Natural killer cell (primary cell): ENCODE measurements at regions not wholly inside any gene's neighbourhood (a gene's known extent, or its start where the extent isn't known, plus 50 kb on each side); places are given as distances from the start of the nearest gene placed in this dataset.

ENCODE experiments used
- ATAC-seq, 3 donors: fragments of 150-1000 bp in 2 of 3; fragments of 200-7000 bp in 1 of 3; cut with Tn5 transposase; 1 replicate in 1 of 3; 2 replicates in 2 of 3; pipeline ENCODE4 v1.10.0; 2021; ENCODE audit warnings: mild to moderate bottlenecking in 2 of 3, moderate library complexity in 2 of 3
- DNase-seq, 2 donors: peaks; one replicate each; pipeline versions ENCODE4 v3.0.0 to v3.0.0-alpha.2; 2013 to 2021; ENCODE audit warnings: mixed read lengths in 1 of 2
- H3K27ac ChIP-seq: one replicate; pipeline ENCODE4 v1.5.1; 2013; ENCODE audit warnings: mild to moderate bottlenecking, low read length
- H3K27me3 ChIP-seq: one replicate; pipeline ENCODE4 v1.6.1; 2013; ENCODE audit warnings: low read length; ENCODE audit not compliant: control insufficient read depth, insufficient read depth
- H3K36me3 ChIP-seq: one replicate; pipeline ENCODE4 v1.6.1; 2013; ENCODE audit warnings: low read length; ENCODE audit not compliant: control insufficient read depth, insufficient read depth
- H3K4me1 ChIP-seq: one replicate; pipeline ENCODE4 v1.6.1; 2013; ENCODE audit warnings: low read length; ENCODE audit not compliant: control insufficient read depth, insufficient read depth
- H3K4me3 ChIP-seq: one replicate; pipeline ENCODE4 v1.5.1; 2013; ENCODE audit warnings: low read length
- H3K9me3 ChIP-seq: one replicate; pipeline ENCODE4 v1.6.1; 2013; ENCODE audit warnings: low read length; ENCODE audit not compliant: control insufficient read depth, insufficient read depth
- H3K27ac Mint-ChIP-seq, 2 donors: one replicate each; pipeline ENCODE4 v1.8.0; 2022; ENCODE audit warnings: mild to moderate bottlenecking in 2 of 2, mixed read lengths in 2 of 2, moderate library complexity in 1 of 2
- H3K27me3 Mint-ChIP-seq, 2 donors: one replicate each; pipeline ENCODE4 v1.8.0; 2022; ENCODE audit warnings: low read depth in 2 of 2, mixed read lengths in 2 of 2
- H3K36me3 Mint-ChIP-seq: one replicate; pipeline ENCODE4 v1.8.0; 2022; ENCODE audit warnings: mixed read lengths
- H3K4me1 Mint-ChIP-seq, 2 donors: one replicate each; pipeline ENCODE4 v1.8.0; 2022; ENCODE audit warnings: mixed read lengths in 2 of 2
- H3K4me3 Mint-ChIP-seq: one replicate; pipeline ENCODE4 v1.8.0; 2022; ENCODE audit warnings: mild to moderate bottlenecking, moderate library complexity, mixed read lengths
- H3K9me3 Mint-ChIP-seq, 2 donors: one replicate each; pipeline ENCODE4 v1.8.0; 2022; ENCODE audit warnings: mixed read lengths in 2 of 2
- CTCF ChIP-seq: fragments of 200-600 bp; IDR thresholded peaks from one replicate; pipeline ENCODE4 v1.8.0; 2022; ENCODE audit warnings: antibody characterized with exemption
- WGBS: methylation state at CpG from one replicate; pipeline ENCODE4 v1.1.7; 2013; ENCODE audit warnings: missing lambda C conversion rate; ENCODE audit not compliant: insufficient coverage; 5-methylcytosine and 5-hydroxymethylcytosine counted together
- intact Hi-C: fragments of 100-400 bp; cut with micrococcal nuclease; formaldehyde crosslinking; loops from one replicate; pipeline ENCODE4 v1.14.2; 2022

- H3K9me3 ChIP-seq = no peaks in the 10 kb centered on the region
- Mint-ChIP-seq H3K4me3 (no peak overlapping the region), H3K27ac (no peak overlapping the region), H3K27me3 (peaks cover 5 to 10% of the 10 kb centered on the region in 2 donors), H3K9me3 (peaks cover 3% of the 10 kb centered on the region in 2 donors), H3K36me3 (no peaks in the 10 kb centered on the region), H3K4me1 (no peaks in the 10 kb centered on the region)
- no peak overlapping the region for H3K4me3 ChIP-seq
- H3K4me1 ChIP-seq = peaks cover 1% of the 10 kb centered on the region
- no peak overlapping the region for H3K27ac ChIP-seq
- intact Hi-C loops = no loop called here
- no peaks in the 10 kb centered on the region for H3K27me3 ChIP-seq
- TF ChIP-seq CTCF = no peak
- no peak for ATAC-seq
- H3K36me3 ChIP-seq = no peaks in the 10 kb centered on the region
- WGBS = 90% methylated on average over 2 of the region's 2 CpGs
- DNase-seq = no peak
Measured at GRCh38 chr1:83698644-83699043, 300.3 kb downstream of the TTLL7 start.

- TF ChIP-seq CTCF = no peak
- Mint-ChIP-seq H3K4me3 (no peak overlapping the region), H3K27me3 (peaks cover 8 to 10% of the 10 kb centered on the region in 2 donors), H3K27ac (no peak overlapping the region), H3K36me3 (no peaks in the 10 kb centered on the region), H3K4me1 (no peaks in the 10 kb centered on the region), H3K9me3 (peaks cover 3% of the 10 kb centered on the region in 2 donors)
- Histone ChIP-seq H3K4me1 (peaks cover 6% of the 10 kb centered on the region), H3K36me3 (no peaks in the 10 kb centered on the region), H3K27me3 (no peaks in the 10 kb centered on the region), H3K4me3 (no peak overlapping the region), H3K27ac (no peak overlapping the region), H3K9me3 (no peaks in the 10 kb centered on the region)
- ATAC-seq (no peak), DNase-seq (no peak)
- intact Hi-C loops = no loop called here
Measured at GRCh38 chr1:83697961-83698360, 301.0 kb downstream of the TTLL7 start.

- Mint-ChIP-seq H3K36me3 (no peaks in the 10 kb centered on the region), H3K27me3 (peaks cover 8 to 10% of the 10 kb centered on the region in 2 donors), H3K4me3 (no peak overlapping the region), H3K4me1 (no peaks in the 10 kb centered on the region), H3K9me3 (peaks cover 3% of the 10 kb centered on the region in 2 donors), H3K27ac (no peak overlapping the region)
- no peak overlapping the region for H3K4me3 ChIP-seq
- 78% methylated on average over 2 of the region's 2 CpGs for WGBS
- H3K36me3 ChIP-seq = no peaks in the 10 kb centered on the region
- H3K27ac ChIP-seq = no peak overlapping the region
- peaks cover 6% of the 10 kb centered on the region for H3K4me1 ChIP-seq
- no peak for DNase-seq
- no peak for ATAC-seq
- H3K27me3 ChIP-seq = no peaks in the 10 kb centered on the region
- intact Hi-C loops = no loop called here
- H3K9me3 ChIP-seq = no peaks in the 10 kb centered on the region
- no peak for TF ChIP-seq CTCF
Measured at GRCh38 chr1:83697220-83697619, 301.7 kb downstream of the TTLL7 start.

- Mint-ChIP-seq H3K27me3 (peaks cover 8 to 10% of the 10 kb centered on the region in 2 donors), H3K4me1 (no peaks in the 10 kb centered on the region), H3K27ac (no peak overlapping the region), H3K36me3 (no peaks in the 10 kb centered on the region), H3K9me3 (peaks cover 5 to 6% of the 10 kb centered on the region in 2 donors), H3K4me3 (no peak overlapping the region)
- DNase-seq (no peak), ATAC-seq (no peak)
- Histone ChIP-seq H3K36me3 (no peaks in the 10 kb centered on the region), H3K4me1 (peaks cover 6% of the 10 kb centered on the region), H3K27me3 (no peaks in the 10 kb centered on the region), H3K9me3 (no peaks in the 10 kb centered on the region), H3K4me3 (no peak overlapping the region), H3K27ac (no peak overlapping the region)
- TF ChIP-seq CTCF = no peak
- intact Hi-C loops = no loop called here
Measured at GRCh38 chr1:83694449-83694848, 304.5 kb downstream of the TTLL7 start.
